ENCODE measurements at regions not wholly inside any gene's neighbourhood (a gene's known extent, or its start where the extent isn't known, plus 50 kb on each side); places are given as distances from the start of the nearest gene placed in this dataset.
"Not testable (repeated sequence)": the region's sequence is repeated elsewhere in the genome, so short reads cannot be mapped to it uniquely, and the experiment has no call there.

DNA sequence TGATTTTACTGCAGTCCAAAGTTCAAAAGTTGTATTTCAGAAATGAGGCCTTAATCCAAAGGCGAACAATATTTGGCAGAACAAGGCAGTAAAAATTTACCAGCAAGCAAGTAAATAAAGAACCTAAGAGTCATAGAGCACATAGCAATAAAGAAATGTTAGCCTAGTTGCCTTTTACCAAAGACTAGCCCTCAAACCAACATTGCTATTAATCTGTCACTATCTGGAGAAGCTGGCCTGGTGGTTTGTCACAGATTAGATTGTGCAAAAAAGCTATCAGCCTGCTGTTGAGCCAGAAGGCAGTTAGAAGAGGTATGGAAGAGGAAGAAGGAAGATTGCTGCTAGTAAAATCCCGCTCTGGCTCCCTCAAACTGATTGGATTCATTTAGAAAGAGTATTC, 304.7 kb upstream of the KLF4 start:
- no peak for DNase-seq (ENCODE audit: low read depth)
- in situ Hi-C loops (cut with HindIII; ENCODE audit: low pct_unique_long_range_greater_than_20kb, low sequenced_read_pairs), result no loop called here

DNA sequence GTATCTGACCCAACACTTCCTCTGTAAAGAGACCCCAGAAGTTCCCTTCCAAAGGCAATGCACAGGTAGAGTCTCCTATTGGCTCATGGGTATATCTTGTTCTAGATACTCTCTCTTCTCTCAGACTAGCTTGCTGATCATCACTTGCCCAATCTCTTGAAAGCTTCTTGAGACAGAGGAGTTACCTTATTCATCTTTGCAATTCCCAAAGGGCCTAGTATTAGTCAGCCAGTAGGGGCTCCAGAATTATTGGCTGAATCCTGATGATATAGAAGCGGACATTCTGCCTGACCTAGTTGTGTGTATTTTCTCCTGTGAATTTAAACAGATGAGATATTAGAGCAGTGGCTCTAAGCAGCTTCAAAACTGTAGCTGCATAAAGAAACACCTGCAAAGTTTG, 304.0 kb upstream of the KLF4 start:
- in situ Hi-C loops (cut with HindIII; ENCODE audit: low pct_unique_long_range_greater_than_20kb, low sequenced_read_pairs), result no loop called here
- DNase-seq (ENCODE audit: low read depth), result no peak

DNA sequence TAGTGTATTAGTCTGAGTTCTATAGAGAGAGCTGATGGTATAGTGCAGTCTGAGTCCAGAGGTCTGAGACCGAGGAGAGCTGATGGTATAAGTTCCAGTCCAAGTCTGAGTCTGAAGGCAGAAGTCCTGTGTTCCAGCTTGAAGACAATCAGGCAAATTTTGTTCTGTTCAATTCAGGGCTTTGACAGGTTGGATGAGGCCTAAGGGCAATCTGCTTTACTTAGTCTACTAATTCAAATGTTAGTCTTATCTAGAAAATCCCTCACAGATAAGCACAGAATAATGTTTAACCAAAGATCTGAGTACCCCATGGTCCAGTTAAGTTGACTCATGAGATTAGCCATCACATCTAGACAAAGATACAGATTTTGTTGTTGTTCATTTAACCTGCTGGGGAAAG, 303.0 kb upstream of the KLF4 start:
- in situ Hi-C loops (cut with HindIII; ENCODE audit: low pct_unique_long_range_greater_than_20kb, low sequenced_read_pairs), result no loop called here

DNA sequence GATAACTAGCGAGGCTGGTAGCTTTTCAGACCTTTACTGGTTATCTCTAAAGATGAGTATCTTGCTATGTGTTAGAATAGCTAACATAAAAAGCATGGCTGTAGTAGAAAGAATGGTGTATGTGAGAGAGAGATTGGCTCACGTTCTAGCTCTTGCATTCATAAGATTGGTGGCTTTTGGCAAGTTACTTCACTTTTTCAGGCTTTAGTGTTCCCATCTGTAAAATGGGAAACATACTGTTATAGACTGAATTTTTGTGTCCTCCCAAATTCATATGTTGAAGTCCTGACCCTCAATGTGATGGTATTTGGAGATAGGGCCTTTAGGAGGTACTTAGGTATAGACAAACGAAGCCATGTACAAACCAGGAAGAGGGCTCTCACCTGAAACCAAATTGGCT, 302.4 kb upstream of the KLF4 start:
- DNase-seq (ENCODE audit: low read depth), result no peak
- in situ Hi-C loops (cut with HindIII; ENCODE audit: low pct_unique_long_range_greater_than_20kb, low sequenced_read_pairs), result no loop called here

More for the DNA sequence above, 303.0 kb upstream of the KLF4 start:
- DNase-seq (ENCODE audit: low read depth), result no peak

DNA sequence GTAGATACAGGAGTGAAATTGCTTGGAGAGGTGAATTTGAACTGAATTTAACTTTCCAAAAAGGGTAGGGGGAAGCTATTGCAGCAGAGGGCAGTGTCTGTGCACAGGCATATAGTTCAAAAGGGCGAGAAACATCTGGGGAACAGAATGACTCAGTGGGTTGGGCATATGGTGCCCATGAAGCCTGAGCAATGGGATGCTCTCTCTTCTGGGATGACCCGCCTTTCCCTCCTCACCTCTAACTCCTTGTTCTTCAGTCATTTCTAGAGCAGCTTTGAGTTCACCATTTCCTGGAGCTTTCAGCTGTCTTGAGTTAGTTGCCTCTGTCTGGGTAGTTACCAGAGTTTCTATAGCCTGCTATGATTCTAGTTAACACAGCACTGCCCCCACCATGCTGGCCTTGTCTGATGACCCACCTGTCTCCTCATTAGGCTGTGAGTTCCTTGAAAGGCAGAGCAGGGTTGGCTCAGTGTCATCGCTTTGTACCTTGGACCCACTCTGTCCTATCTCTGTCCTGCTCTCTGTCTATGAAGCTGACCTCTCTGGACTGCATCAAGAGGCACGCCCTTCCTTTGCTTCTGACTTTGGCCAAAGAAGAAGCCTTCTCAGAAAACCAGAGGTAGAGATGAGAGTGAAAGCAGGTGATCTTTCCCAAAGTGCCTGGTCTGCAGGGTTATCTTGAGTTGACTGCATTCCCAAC, 299.6 kb upstream of the KLF4 start:
- in situ Hi-C loops (cut with HindIII; ENCODE audit: low pct_unique_long_range_greater_than_20kb, low sequenced_read_pairs), result no loop called here
- DNase-seq (ENCODE audit: low read depth), result no peak

DNA sequence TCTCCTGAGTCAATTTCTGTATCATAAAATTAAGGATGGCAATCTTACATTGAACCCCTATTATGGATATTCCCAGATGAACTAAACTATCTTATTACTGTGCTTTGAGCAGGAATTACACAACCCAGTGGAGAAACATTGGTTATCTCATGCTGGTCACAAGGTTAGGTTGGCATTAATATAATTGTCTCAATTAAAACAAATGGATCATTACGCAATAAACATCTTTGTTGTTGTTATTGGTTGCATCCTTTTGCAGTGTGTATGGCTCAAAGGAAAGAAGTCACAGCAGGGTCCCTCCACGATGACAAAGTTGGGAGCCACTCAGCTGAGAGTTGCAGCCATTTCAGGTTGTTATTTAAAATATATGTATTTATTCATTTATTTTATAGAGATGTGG, 297.0 kb upstream of the KLF4 start:
- no peak for DNase-seq (ENCODE audit: low read depth)
- in situ Hi-C loops (cut with HindIII; ENCODE audit: low pct_unique_long_range_greater_than_20kb, low sequenced_read_pairs), result no loop called here

DNA sequence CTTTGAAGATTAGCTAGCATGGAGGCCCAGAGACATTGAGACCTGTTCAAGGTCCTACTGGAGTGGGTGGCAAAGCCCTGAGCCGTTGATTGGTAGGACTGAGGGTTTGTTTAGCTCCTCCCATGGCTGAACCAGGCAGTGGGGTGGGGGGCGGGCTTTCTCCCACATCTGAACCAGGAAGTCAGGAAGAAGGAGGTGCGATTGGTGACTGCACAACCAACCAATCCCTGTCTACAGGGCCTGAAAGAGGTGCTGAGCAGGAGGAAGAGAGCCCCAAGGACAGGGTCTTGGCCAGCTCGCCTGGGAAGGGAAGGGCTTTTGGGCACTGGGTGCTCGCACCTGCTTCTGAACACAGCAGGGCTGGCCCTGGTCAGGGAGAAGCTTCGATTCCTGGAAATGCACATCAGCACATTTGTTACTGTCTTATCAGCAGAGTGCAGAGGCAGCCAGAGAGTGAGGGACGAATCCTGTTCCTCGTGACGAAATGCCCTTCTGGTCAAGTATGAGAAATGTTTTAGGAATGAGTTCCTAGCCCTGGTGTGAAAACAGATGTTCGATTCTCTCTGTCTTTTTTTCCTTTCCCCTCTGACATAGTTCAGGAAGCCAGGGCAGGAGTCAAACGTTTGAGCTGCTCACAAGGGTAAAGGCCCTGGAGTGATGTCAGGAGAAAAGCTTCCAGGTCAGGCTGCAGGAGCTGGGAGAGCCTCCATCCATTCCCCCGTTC, 294.8 kb upstream of the KLF4 start:
- DNase-seq (ENCODE audit: low read depth), result no peak
- in situ Hi-C loops (cut with HindIII; ENCODE audit: low pct_unique_long_range_greater_than_20kb, low sequenced_read_pairs), result no loop called here

DNA sequence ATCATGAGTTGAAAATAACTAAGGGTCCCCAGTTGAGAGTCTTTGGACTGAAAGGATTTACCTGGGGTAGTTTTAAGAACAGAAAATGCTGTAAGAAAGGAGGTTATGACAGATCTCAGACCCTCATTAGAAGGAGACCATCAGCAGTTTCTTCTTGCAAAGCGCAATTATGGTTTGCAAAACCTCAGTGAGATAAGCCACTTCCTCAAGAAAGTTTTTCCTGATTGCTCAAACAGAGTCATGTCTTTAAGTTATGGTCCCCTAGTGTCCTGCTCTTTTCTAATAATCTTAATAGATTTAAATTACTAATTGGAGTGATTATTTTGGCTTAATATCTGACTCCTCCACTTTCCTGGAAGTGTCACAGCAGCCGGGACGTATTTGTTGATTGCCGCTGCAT, 293.2 kb upstream of the KLF4 start:
- no peak for DNase-seq (ENCODE audit: low read depth)
- in situ Hi-C loops (cut with HindIII; ENCODE audit: low pct_unique_long_range_greater_than_20kb, low sequenced_read_pairs), result no loop called here

DNA sequence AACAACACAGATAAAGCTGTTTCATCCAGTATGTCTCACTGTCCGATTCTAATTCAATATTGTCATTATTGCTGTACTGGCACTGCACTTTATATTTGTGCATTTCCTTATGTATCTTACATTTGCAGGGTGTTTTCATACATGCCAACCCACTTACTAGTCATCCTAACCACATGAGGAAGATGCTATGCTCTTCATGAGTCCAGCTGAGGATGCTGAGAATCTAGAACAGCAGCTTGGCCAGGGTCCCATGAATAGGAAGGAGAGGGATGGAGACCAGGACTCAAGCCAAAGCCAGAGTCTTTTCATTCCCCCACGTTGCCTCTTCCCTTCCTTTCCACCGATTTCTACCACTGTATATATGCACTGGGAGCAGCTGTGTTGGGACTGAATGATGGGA, 292.8 kb upstream of the KLF4 start:
- no peak for DNase-seq (ENCODE audit: low read depth)
- in situ Hi-C loops (cut with HindIII; ENCODE audit: low pct_unique_long_range_greater_than_20kb, low sequenced_read_pairs), result no loop called here

DNA sequence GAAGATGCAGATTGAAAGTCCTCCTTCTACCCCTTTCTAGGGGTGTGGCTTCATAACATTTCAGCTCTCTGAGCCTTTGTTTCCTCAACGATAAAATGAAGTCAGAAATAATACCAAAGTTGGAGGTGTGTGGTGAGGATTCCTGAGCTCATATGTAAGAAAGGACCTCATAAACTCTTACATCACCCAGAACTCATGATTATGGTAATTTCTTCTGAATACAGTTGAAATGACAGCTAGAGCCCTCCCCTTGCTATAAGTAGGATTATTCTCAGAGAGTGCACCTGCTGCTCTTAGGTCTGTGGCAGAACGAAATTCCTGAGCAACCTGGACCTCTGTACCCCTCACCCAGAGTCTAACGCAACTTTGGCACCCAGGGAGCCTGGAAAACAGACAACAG, 291.4 kb upstream of the KLF4 start:
- in situ Hi-C loops (cut with HindIII; ENCODE audit: low pct_unique_long_range_greater_than_20kb, low sequenced_read_pairs), result no loop called here

DNA sequence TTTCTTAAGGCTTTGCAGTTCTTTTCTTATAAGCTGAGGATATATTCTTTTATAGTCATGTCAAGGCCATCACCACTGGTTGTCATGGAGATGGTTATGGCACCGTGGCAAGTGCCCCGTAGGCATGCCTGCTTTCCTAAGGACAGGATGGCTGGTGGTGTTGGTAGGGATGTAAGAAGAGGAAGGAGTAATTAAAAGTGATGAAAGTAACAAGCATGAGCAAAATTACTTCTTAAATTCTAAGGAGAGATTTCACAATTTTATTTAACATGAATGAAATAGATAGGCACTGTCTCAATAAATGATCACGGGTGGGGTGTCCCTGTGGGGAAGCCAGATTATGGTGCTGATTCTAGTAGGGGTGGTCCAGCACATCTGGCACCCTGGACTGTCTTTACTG, 290.2 kb upstream of the KLF4 start:
- DNase-seq (ENCODE audit: low read depth), result no peak
- in situ Hi-C loops (cut with HindIII; ENCODE audit: low pct_unique_long_range_greater_than_20kb, low sequenced_read_pairs), result no loop called here

More for the DNA sequence above, 291.4 kb upstream of the KLF4 start:
- DNase-seq (ENCODE audit: low read depth), result no peak

DNA sequence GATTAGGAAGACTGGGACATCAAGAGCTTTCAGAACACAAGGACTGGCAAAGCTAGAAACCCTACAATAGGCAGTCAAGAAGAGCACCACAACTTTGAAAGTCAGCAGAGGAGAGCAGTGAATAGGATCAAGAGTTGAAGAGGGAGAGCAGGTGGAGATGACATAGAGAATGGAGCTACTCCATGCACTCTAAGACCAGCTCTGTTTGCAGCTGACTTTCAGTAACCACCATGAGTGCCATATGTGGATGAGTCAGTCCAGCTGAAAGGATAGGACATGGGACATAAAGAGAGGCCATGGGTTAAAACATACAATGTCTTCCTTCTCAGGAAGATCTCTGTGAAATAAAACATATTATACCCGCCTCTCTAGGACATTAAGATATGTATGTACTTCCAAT, 289.1 kb upstream of the KLF4 start:
- DNase-seq (ENCODE audit: low read depth), result no peak
- in situ Hi-C loops (cut with HindIII; ENCODE audit: low pct_unique_long_range_greater_than_20kb, low sequenced_read_pairs), result no loop called here

DNA sequence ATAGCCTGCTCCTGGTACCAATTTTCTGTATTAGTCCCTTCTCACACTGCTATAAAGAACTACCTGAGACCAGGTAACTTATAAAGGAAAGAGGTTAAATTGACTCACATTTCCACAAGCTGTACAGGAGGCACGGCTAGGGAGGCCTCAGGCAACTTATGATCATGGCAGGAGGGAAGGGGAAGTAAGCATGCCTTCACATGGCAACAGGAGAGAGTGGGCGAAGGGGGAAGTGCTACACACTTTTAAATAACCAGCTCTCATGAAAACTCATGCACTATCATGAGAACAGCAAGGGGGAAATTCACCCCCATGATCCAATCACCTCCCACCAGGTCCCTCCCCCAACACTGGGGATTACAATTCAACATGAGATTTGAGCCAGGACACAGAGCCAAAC, 284.5 kb upstream of the KLF4 start:
- in situ Hi-C loops (cut with HindIII; ENCODE audit: low pct_unique_long_range_greater_than_20kb, low sequenced_read_pairs); DNase-seq (ENCODE audit: low read depth): not testable (repeated sequence)

DNA sequence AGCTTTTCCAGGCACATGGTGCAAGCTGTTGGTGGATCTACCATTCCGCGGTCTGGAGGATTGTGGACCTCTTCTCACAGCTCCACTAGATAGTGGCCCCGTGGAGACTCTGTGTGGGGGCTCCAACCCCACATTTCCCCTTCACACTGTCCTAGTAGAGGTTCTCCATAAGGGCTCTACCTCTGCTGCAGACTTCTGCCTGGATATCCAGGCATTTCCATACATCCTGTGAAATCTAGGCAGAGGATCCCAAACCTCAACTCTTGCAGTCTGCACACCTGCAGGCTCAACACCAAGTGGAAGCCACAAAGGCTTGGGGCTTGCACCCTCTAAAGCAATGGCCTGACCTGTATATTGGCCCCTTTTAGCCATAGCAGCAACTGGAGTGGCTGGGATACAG, 283.4 kb upstream of the KLF4 start:
- in situ Hi-C loops (cut with HindIII; ENCODE audit: low pct_unique_long_range_greater_than_20kb, low sequenced_read_pairs), result no loop called here

DNA sequence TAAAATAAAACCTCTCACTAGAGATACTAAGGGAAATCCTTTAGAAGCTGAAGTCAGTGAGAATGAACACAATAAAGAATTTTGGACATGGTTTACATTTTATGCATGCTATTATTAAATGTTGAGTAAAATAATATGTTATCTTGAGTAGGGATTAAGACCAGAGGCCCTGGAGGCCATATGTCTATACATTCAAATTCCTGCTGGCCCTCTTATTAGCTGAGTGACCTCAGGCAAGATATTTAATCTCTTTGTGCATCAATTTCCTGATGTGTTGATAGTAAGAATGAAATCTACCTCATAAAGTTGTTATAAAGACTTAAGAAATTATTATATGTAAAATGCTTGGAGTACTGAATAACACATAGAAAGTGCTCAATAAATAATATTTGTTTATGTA, 281.1 kb upstream of the KLF4 start:
- in situ Hi-C loops (cut with HindIII; ENCODE audit: low pct_unique_long_range_greater_than_20kb, low sequenced_read_pairs), result no loop called here
- no peak for DNase-seq (ENCODE audit: low read depth)

More for the DNA sequence above, 283.4 kb upstream of the KLF4 start:
- no peak for DNase-seq (ENCODE audit: low read depth)

DNA sequence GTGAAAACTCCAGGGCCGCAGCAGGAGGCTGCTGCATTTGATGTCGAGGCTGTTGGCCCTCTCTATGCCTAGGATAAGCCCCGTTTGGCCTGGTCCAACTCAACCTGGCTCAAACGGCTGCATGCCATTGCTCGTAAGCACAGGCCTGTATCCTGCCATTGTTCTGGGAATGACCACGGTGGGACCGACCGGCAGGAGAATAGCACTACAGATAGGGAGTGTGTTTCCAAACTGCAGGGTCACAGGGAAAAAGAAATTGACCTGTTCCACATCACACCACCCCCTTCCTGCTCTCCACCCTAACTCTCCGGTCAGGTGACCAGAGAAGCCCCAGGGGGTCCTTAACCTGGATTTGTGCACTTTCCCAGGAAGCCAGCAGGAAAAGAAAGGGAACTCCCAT, 278.7 kb upstream of the KLF4 start:
- no peak for DNase-seq (ENCODE audit: low read depth)
- in situ Hi-C loops (cut with HindIII; ENCODE audit: low pct_unique_long_range_greater_than_20kb, low sequenced_read_pairs), result no loop called here

DNA sequence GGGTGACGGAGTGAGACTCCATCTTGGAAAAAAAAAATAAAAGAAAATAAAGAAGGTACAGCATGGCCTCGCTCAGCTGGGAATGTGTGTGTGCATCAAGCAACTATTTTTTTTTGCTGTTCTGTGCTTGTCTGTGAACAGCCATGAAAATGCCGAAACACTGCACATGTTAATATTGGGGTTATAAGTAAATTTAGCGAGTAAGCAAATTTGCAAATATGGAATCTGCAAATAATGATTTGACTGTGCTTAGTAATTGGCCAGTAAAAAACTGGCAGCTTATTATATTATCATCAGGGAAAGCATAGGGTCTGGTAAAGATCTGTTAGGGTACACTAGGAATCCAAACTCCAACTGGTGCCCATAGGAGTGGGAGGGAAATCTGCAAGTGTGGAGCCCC, 278.1 kb upstream of the KLF4 start:
- in situ Hi-C loops (cut with HindIII; ENCODE audit: low pct_unique_long_range_greater_than_20kb, low sequenced_read_pairs), result no loop called here
- no peak for DNase-seq (ENCODE audit: low read depth)

DNA sequence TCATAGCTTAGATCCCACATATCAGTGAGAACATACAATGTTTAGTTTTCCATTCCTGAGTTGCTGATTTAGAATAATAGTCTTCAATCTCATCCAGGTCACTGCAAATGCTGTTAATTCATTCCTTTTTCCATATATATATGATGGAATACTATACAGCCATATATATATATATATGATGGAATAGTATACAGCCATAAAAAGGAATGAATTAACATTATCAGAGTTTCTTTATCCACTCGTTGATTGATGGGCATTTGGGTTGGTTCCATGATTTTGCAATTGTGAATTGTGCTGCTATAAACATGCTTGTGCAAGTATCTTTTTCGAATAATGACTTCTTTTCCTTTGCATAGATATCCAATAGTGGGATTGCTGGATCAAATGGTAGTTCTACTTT, 273.9 kb upstream of the KLF4 start:
- in situ Hi-C loops (cut with HindIII; ENCODE audit: low pct_unique_long_range_greater_than_20kb, low sequenced_read_pairs); DNase-seq (ENCODE audit: low read depth): not testable (repeated sequence)

DNA sequence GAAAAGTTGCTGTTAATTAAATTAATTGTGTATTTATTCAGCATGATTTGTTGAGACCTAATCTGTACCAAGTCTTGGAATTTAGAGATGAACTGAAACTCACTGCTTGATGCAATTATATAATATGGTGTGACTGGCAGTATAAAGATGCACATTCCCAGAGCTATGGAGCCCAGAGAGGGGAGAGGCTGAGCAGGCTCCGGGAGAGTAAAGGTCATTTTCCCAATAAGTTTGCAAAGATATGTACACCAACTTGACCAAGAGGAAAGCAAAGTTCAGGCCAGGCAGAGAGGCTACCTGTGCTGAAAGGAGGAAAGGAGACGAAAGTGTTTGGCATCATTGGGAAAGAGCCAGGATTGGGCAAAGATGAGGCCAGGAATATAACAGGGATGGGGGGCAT, 271.7 kb upstream of the KLF4 start:
- DNase-seq (ENCODE audit: low read depth), result no peak
- in situ Hi-C loops (cut with HindIII; ENCODE audit: low pct_unique_long_range_greater_than_20kb, low sequenced_read_pairs), result no loop called here

All from Caki2 (cell line).